ENCODE measurements at regions not wholly inside any gene's neighbourhood (a gene's known extent, or its start where the extent isn't known, plus 50 kb on each side); places are given as distances from the start of the nearest gene placed in this dataset.

DNA sequence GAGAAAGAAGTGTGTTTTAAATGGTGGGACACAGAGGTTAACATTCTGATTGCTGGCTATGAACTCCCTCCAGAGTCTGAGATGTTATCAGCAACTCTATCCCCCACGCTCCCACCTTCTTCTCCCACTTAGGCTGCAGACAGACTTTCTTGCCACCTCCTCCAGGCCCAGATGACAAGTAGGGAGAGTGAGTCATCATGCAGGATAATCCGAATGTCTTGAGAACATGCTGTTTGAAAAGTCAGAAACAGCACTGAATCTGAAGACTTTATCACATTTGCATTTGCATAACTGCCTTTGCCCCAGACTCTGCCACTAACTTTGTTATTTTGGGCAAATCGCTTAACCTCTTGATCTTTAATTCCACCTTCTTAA is 139.8 kb downstream of the ESM1 start:
- peaks cover 0 to 5% (median 3%) of the 10 kb centered on the region in 3 donors for H3K27me3 Mint-ChIP-seq (ENCODE audit: low read depth in 3 of 3)
- no peak overlapping the region for H3K4me2 ChIP-seq (replicated peaks; ENCODE audit: extremely low read depth, low read length, poor library complexity, severe bottlenecking)

DNA sequence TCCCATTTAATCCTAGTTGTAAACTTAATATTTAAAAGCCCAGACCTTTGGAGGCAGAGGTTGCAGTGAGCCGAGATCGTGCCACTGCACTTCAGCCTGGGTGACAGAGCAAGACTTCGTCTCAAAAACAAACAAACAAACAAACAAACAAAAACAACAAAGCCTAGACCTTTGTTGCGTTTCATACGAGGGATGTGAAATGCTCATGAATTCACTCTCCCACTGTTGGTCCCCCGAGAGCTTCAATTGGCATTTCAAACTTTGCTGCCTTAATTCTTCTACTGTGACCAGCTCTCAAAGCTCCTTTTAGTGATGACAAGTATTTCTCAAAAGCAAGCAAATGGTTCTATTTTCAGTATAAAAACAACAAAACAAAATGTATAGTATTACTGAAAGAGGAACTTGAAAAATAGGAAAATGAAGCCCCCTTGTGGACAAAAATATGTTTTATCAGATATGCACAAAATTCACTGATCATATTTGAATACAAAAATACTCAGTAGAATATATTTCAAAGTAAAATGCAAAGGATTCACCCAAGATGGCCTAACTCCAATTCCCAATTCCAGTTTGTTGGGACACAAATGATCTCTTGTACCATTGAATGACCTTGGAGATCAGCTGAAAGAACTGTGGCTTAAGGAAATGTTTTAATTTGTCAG is 140.4 kb downstream of the ESM1 start:
- Histone ChIP-seq H3K9ac (ENCODE audit: insufficient read depth, low read length, poor library complexity, severe bottlenecking) (no peak overlapping the region), H3K4me3 (replicated peaks in 1 of 3; ENCODE audit: low read depth in 2 of 3, low read length in 3 of 3) (peak overlapping the region in 2 of 3 experiments; percentile 28 to 52), H2AFZ (ENCODE audit: insufficient read depth, low read depth, low read length, poor library complexity, severe bottlenecking) (peak overlapping the region; percentile 71), H3K27me3 (ENCODE audit: control insufficient read depth in 2 of 2, insufficient read depth in 2 of 2, low read length in 2 of 2) (no peaks in the 10 kb centered on the region), H3K4me2 (replicated peaks; ENCODE audit: extremely low read depth, low read length, poor library complexity, severe bottlenecking) (peak overlapping the region; percentile 47), H3K27ac (ENCODE audit: low read depth in 1 of 2, low read length in 2 of 2) (peak overlapping the region in 1 of 2 donors; percentile 73), H4K20me1 (ENCODE audit: insufficient read depth, low read length) (no peaks in the 10 kb centered on the region), H3K9me3 (replicated peaks in 1 of 2; ENCODE audit: control insufficient read depth in 1 of 2, insufficient read depth in 1 of 2, low read length in 2 of 2) (no peaks in the 10 kb centered on the region), H3K79me2 (ENCODE audit: insufficient read depth, low read length) (no peaks in the 10 kb centered on the region), H3K36me3 (replicated peaks in 1 of 2; ENCODE audit: control insufficient read depth in 1 of 2, insufficient read depth in 2 of 2, low read length in 2 of 2) (no peaks in the 10 kb centered on the region), H3K4me1 (ENCODE audit: control insufficient read depth in 1 of 2, insufficient read depth in 2 of 2, low read length in 2 of 2) (peaks cover 4 to 10% of the 10 kb centered on the region in 2 donors)
- peak overlapping the region; percentile 20 to 79 for H3K4me3 Mint-ChIP-seq
- peaks cover 0 to 5% (median 3%) of the 10 kb centered on the region in 3 donors for H3K27me3 Mint-ChIP-seq (ENCODE audit: low read depth in 3 of 3)
- TF ChIP-seq, protein P1, sequence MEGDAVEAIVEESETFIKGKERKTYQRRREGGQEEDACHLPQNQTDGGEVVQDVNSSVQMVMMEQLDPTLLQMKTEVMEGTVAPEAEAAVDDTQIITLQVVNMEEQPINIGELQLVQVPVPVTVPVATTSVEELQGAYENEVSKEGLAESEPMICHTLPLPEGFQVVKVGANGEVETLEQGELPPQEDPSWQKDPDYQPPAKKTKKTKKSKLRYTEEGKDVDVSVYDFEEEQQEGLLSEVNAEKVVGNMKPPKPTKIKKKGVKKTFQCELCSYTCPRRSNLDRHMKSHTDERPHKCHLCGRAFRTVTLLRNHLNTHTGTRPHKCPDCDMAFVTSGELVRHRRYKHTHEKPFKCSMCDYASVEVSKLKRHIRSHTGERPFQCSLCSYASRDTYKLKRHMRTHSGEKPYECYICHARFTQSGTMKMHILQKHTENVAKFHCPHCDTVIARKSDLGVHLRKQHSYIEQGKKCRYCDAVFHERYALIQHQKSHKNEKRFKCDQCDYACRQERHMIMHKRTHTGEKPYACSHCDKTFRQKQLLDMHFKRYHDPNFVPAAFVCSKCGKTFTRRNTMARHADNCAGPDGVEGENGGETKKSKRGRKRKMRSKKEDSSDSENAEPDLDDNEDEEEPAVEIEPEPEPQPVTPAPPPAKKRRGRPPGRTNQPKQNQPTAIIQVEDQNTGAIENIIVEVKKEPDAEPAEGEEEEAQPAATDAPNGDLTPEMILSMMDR (IDR thresholded peaks at IDR 0.05): peak; percentile 77
- peak; percentile 41 to 69 (median 51) for DNase-seq
- intact Hi-C loops (cut with micrococcal nuclease): loop anchor here (2.0 to 10.0 kb wide), 3 partner anchors 90 to 328 kb away; partner anchors contain the start of gene SNX18 (in 2 of the 2)
- WGBS (ENCODE audit: insufficient coverage): 26% methylated on average over 3 of the region's 6 CpGs
- peak overlapping the region in 5 of 7 donors; percentile 48 to 90 (median 71) for H3K27ac Mint-ChIP-seq
- peaks cover 0 to 3% of the 10 kb centered on the region in 2 donors for H3K36me3 Mint-ChIP-seq
- peaks cover 11% of the 10 kb centered on the region for H3K4me1 Mint-ChIP-seq
- H3K9me3 Mint-ChIP-seq: no peaks in the 10 kb centered on the region

More for the DNA sequence above, 139.8 kb downstream of the ESM1 start:
- Histone ChIP-seq H3K36me3 (replicated peaks in 1 of 2; ENCODE audit: control insufficient read depth in 1 of 2, insufficient read depth in 2 of 2, low read length in 2 of 2) (no peaks in the 10 kb centered on the region), H3K4me1 (ENCODE audit: control insufficient read depth in 1 of 2, insufficient read depth in 2 of 2, low read length in 2 of 2) (peaks cover 4 to 10% of the 10 kb centered on the region in 2 donors), H3K27me3 (ENCODE audit: control insufficient read depth in 2 of 2, insufficient read depth in 2 of 2, low read length in 2 of 2) (no peaks in the 10 kb centered on the region), H3K9me3 (replicated peaks in 1 of 2; ENCODE audit: control insufficient read depth in 1 of 2, insufficient read depth in 1 of 2, low read length in 2 of 2) (no peaks in the 10 kb centered on the region), H3K4me3 (replicated peaks in 1 of 3; ENCODE audit: low read depth in 2 of 3, low read length in 3 of 3) (no peak overlapping the region), H3K79me2 (ENCODE audit: insufficient read depth, low read length) (no peaks in the 10 kb centered on the region), H3K27ac (ENCODE audit: low read depth in 1 of 2, low read length in 2 of 2) (no peak overlapping the region), H2AFZ (ENCODE audit: insufficient read depth, low read depth, low read length, poor library complexity, severe bottlenecking) (no peak overlapping the region), H4K20me1 (ENCODE audit: insufficient read depth, low read length) (no peaks in the 10 kb centered on the region), H3K9ac (ENCODE audit: insufficient read depth, low read length, poor library complexity, severe bottlenecking) (no peak overlapping the region)
- DNase-seq: peak in 1 of 3 donors; percentile 34
- Mint-ChIP-seq H3K4me3 (no peak overlapping the region), H3K4me1 (peaks cover 11% of the 10 kb centered on the region), H3K9me3 (no peaks in the 10 kb centered on the region), H3K27ac (no peak overlapping the region), H3K36me3 (peaks cover 0 to 3% of the 10 kb centered on the region in 2 donors)
- TF ChIP-seq, protein P1 (IDR thresholded peaks at IDR 0.05): no peak
- no CpG with 5 or more reads among the region's 3 CpGs for WGBS (ENCODE audit: insufficient coverage)
- intact Hi-C loops (cut with micrococcal nuclease): loop anchor here (2.0 to 10.0 kb wide), 3 partner anchors 91 to 329 kb away; partner anchors contain the start of gene SNX18 (in 2 of the 2)
